ENCODE measurements at regions not wholly inside any gene's neighbourhood (a gene's known extent, or its start where the extent isn't known, plus 50 kb on each side); places are given as distances from the start of the nearest gene placed in this dataset.
A peak's percentile ranks its signal among the peaks of the same experiment; 100 is the strongest.

DNA sequence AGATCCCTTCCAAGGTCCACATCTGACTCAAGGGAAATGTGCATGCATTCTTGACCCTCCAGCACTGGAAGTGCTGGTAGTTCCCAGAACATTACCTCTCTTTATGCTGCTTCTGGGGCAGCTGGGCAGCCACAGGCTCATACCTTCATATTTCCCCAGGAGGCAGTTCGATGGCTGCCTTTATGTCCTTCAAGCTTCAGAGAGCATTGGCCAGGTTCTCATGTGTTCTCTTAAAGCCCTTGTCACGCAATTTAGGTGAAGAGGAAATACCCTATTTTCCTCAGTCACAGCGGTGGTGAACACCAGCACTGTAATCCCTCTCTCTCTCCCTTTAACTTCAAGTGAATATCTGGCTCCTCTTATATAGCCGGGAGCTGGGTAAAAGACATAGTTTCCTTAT is 134.3 kb downstream of the MID1IP1 start:
- H3K27me3 ChIP-seq = no peaks in the 10 kb centered on the region
- TF ChIP-seq, protein P1, sequence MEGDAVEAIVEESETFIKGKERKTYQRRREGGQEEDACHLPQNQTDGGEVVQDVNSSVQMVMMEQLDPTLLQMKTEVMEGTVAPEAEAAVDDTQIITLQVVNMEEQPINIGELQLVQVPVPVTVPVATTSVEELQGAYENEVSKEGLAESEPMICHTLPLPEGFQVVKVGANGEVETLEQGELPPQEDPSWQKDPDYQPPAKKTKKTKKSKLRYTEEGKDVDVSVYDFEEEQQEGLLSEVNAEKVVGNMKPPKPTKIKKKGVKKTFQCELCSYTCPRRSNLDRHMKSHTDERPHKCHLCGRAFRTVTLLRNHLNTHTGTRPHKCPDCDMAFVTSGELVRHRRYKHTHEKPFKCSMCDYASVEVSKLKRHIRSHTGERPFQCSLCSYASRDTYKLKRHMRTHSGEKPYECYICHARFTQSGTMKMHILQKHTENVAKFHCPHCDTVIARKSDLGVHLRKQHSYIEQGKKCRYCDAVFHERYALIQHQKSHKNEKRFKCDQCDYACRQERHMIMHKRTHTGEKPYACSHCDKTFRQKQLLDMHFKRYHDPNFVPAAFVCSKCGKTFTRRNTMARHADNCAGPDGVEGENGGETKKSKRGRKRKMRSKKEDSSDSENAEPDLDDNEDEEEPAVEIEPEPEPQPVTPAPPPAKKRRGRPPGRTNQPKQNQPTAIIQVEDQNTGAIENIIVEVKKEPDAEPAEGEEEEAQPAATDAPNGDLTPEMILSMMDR (IDR thresholded peaks at IDR 0.05) = no peak
- TF ChIP-seq POLR2A (IDR thresholded peaks at IDR 0.05) (no peak), EP300 (IDR thresholded peaks at IDR 0.05) (no peak)
- no peak overlapping the region for H3K27ac ChIP-seq
- DNase-seq = no peak
- 70 to 80% (median 73%) methylated on average over 4 of the region's 4 CpGs for WGBS, 3 donors
- no peaks in the 10 kb centered on the region for H3K9me3 ChIP-seq
- no peak overlapping the region for H3K4me3 ChIP-seq
- no peaks in the 10 kb centered on the region for H3K36me3 ChIP-seq
- intact Hi-C loops (cut with DNase I) = no loop called here
- no peaks in the 10 kb centered on the region for H3K4me1 ChIP-seq (ENCODE audit: insufficient read depth)

DNA sequence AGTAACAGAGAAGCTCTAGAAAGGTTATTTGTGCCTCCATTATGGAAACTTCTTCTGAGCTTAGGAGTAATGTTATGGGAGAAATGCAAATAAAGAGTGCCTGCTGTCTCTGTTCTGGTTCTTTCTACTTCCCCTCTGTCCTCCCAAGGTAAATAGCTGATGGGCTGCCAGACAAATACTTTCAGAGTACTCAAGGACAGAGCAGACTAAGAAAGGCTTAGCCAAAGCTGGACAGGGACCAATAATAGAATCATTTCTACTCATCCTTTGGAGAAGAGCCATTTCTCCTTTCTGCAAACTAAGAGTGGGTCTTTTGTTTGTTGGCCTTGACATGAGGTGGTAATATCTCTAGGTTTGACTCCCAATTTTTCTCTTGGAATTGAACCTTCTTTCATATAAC is 136.1 kb downstream of the MID1IP1 start:
- no peak overlapping the region for H3K27ac ChIP-seq
- H3K36me3 ChIP-seq = no peaks in the 10 kb centered on the region
- H3K4me1 ChIP-seq (ENCODE audit: insufficient read depth) = no peaks in the 10 kb centered on the region
- no peaks in the 10 kb centered on the region for H3K9me3 ChIP-seq
- TF ChIP-seq EP300 (IDR thresholded peaks at IDR 0.05) (no peak), POLR2A (IDR thresholded peaks at IDR 0.05) (no peak)
- TF ChIP-seq, protein P1 (IDR thresholded peaks at IDR 0.05) = no peak
- H3K27me3 ChIP-seq = no peaks in the 10 kb centered on the region
- H3K4me3 ChIP-seq = no peak overlapping the region
- DNase-seq = no peak
- intact Hi-C loops (cut with DNase I) = no loop called here

- Histone ChIP-seq H3K36me3 (no peaks in the 10 kb centered on the region), H3K27ac (no peak overlapping the region)
- intact Hi-C loops (cut with DNase I) = no loop called here
These were observed 136.7 kb downstream of the MID1IP1 start for GRCh38 chrX:38937926-38938325.

DNA sequence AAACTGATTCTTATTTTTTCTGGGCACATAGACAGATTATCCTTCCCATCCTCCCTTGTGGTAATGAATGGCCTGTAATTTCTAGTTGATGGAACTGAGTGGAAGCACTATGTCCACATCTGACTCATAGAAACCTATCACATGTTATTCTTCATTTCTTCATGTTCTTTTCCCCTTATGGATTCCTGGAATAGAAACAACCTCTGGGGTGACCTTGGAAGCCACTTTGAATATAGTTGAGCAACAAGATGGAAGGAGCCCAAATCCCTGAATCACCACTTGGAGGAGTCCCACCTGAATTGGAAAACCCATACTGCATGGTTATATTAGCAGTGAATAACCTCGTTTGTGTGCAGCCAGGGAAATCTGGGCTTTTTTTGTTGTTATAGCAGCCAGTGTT is 137.8 kb downstream of the MID1IP1 start:
- TF ChIP-seq EP300 (IDR thresholded peaks at IDR 0.05) (peak; percentile 61), POLR2A (IDR thresholded peaks at IDR 0.05) (no peak)
- intact Hi-C loops (cut with DNase I) = no loop called here
- Histone ChIP-seq H3K27ac (no peak overlapping the region), H3K36me3 (no peaks in the 10 kb centered on the region), H3K4me1 (ENCODE audit: insufficient read depth) (no peaks in the 10 kb centered on the region), H3K9me3 (no peaks in the 10 kb centered on the region), H3K27me3 (no peaks in the 10 kb centered on the region), H3K4me3 (no peak overlapping the region)
- WGBS, 3 donors = 11 to 20% (median 18%) methylated on average over 1 of the region's 1 CpG
- peak in 2 of 5 donors; percentile 13 to 57 for DNase-seq

More at GRCh38 chrX:38937926-38938325, 136.7 kb downstream of the MID1IP1 start:
- H3K4me1 ChIP-seq (ENCODE audit: insufficient read depth) = no peaks in the 10 kb centered on the region
- H3K9me3 ChIP-seq = no peaks in the 10 kb centered on the region
- 14 to 30% (median 19%) methylated on average over 3 of the region's 3 CpGs for WGBS, 3 donors
- no peak overlapping the region for H3K4me3 ChIP-seq
- TF ChIP-seq POLR2A (IDR thresholded peaks at IDR 0.05) = no peak
- no peak for TF ChIP-seq EP300 (IDR thresholded peaks at IDR 0.05)
- TF ChIP-seq, protein P1 (IDR thresholded peaks at IDR 0.05) = no peak
- H3K27me3 ChIP-seq = no peaks in the 10 kb centered on the region
- no peak for DNase-seq

- no peaks in the 10 kb centered on the region for H3K4me1 ChIP-seq (ENCODE audit: insufficient read depth)
- no peaks in the 10 kb centered on the region for H3K9me3 ChIP-seq
- no peaks in the 10 kb centered on the region for H3K36me3 ChIP-seq
- TF ChIP-seq, protein P1 (IDR thresholded peaks at IDR 0.05) = no peak
- TF ChIP-seq POLR2A (IDR thresholded peaks at IDR 0.05) = no peak
- no peak for TF ChIP-seq EP300 (IDR thresholded peaks at IDR 0.05)
- H3K27me3 ChIP-seq = no peaks in the 10 kb centered on the region
- no peak for DNase-seq
- intact Hi-C loops (cut with DNase I) = no loop called here
- no peak overlapping the region for H3K4me3 ChIP-seq
- no peak overlapping the region for H3K27ac ChIP-seq
- 66 to 68% (median 67%) methylated on average over 3 of the region's 3 CpGs for WGBS, 3 donors
These were observed 139.3 kb downstream of the MID1IP1 start for GRCh38 chrX:38940547-38940946.

Data from ovary (tissue), 7 donors.